ENCODE measurements at regions not wholly inside any gene's neighbourhood (a gene's known extent, or its start where the extent isn't known, plus 50 kb on each side); places are given as distances from the start of the nearest gene placed in this dataset.

DNA sequence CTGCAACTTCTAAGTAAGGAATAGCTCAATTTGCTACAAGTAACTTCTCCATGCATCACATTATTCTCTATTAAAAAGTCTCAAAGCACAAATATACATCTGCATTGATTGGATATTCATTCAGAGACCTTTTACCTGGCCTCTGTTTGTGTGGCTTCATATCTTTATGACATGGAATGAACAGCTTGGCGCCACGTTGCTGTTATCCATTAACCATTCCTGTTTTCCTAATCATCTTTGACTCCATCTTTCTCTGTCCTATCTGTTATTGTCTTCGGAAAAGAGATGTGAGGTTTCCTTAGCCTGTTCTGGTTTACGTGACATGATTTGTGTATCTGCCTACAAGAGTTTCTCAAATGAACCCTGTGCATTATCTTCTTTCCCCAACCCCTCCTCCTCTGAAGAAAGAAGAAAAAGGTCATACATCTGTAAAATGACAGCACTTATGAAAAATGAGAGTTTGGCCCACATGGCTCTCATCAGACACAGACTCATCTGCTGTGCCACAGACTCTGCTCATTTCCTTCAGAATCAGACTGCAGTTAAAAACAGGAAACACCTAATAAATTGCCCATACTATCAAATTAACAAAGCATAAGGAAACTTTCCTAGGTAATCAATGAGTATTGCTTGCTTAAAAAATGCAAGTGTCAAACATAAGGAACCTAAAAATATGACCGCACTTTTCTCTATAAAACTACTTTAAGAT is 347.6 kb upstream of the FAM241A start:
- Histone ChIP-seq H3K4me1 (ENCODE audit: control insufficient read depth in 1 of 2, insufficient read depth in 2 of 2, low read length in 2 of 2) (no peaks in the 10 kb centered on the region), H3K79me2 (ENCODE audit: insufficient read depth, low read length) (no peaks in the 10 kb centered on the region), H4K20me1 (ENCODE audit: insufficient read depth, low read length) (no peaks in the 10 kb centered on the region), H3K27me3 (ENCODE audit: control insufficient read depth in 2 of 2, insufficient read depth in 2 of 2, low read length in 2 of 2) (no peaks in the 10 kb centered on the region), H3K4me2 (replicated peaks; ENCODE audit: extremely low read depth, low read length, poor library complexity, severe bottlenecking) (no peak overlapping the region), H3K9me3 (replicated peaks in 1 of 2; ENCODE audit: control insufficient read depth in 1 of 2, insufficient read depth in 1 of 2, low read length in 2 of 2) (no peaks in the 10 kb centered on the region), H2AFZ (ENCODE audit: insufficient read depth, low read depth, low read length, poor library complexity, severe bottlenecking) (no peak overlapping the region), H3K4me3 (replicated peaks in 1 of 3; ENCODE audit: low read depth in 2 of 3, low read length in 3 of 3) (no peak overlapping the region), H3K27ac (ENCODE audit: low read depth in 1 of 2, low read length in 2 of 2) (no peak overlapping the region), H3K36me3 (replicated peaks in 1 of 2; ENCODE audit: control insufficient read depth in 1 of 2, insufficient read depth in 2 of 2, low read length in 2 of 2) (no peaks in the 10 kb centered on the region), H3K9ac (ENCODE audit: insufficient read depth, low read length, poor library complexity, severe bottlenecking) (no peak overlapping the region)
- intact Hi-C loops (cut with micrococcal nuclease) = no loop called here
- no CpG with 5 or more reads among the region's 5 CpGs for WGBS (ENCODE audit: insufficient coverage)
- Mint-ChIP-seq H3K4me1 (no peaks in the 10 kb centered on the region), H3K36me3 (no peaks in the 10 kb centered on the region), H3K4me3 (no peak overlapping the region), H3K27ac (no peak overlapping the region), H3K9me3 (peaks cover 0 to 2% (median 0%) of the 10 kb centered on the region in 7 donors), H3K27me3 (ENCODE audit: low read depth in 3 of 3) (peaks cover 0 to 1% (median 0%) of the 10 kb centered on the region in 3 donors)
- TF ChIP-seq, protein P1, sequence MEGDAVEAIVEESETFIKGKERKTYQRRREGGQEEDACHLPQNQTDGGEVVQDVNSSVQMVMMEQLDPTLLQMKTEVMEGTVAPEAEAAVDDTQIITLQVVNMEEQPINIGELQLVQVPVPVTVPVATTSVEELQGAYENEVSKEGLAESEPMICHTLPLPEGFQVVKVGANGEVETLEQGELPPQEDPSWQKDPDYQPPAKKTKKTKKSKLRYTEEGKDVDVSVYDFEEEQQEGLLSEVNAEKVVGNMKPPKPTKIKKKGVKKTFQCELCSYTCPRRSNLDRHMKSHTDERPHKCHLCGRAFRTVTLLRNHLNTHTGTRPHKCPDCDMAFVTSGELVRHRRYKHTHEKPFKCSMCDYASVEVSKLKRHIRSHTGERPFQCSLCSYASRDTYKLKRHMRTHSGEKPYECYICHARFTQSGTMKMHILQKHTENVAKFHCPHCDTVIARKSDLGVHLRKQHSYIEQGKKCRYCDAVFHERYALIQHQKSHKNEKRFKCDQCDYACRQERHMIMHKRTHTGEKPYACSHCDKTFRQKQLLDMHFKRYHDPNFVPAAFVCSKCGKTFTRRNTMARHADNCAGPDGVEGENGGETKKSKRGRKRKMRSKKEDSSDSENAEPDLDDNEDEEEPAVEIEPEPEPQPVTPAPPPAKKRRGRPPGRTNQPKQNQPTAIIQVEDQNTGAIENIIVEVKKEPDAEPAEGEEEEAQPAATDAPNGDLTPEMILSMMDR (IDR thresholded peaks at IDR 0.05) = no peak
- no peak for DNase-seq

GRCh38 chr4:111798840-111799239 is 346.4 kb upstream of the FAM241A start:
- H4K20me1 ChIP-seq (ENCODE audit: insufficient read depth, low read length) = no peaks in the 10 kb centered on the region
- no peaks in the 10 kb centered on the region for H3K27me3 ChIP-seq (ENCODE audit: control insufficient read depth in 2 of 2, insufficient read depth in 2 of 2, low read length in 2 of 2)
- no peak overlapping the region for H2AFZ ChIP-seq (ENCODE audit: insufficient read depth, low read depth, low read length, poor library complexity, severe bottlenecking)
- Mint-ChIP-seq H3K27me3 (ENCODE audit: low read depth in 3 of 3) (peaks cover 0 to 1% (median 0%) of the 10 kb centered on the region in 3 donors), H3K36me3 (no peaks in the 10 kb centered on the region), H3K27ac (no peak overlapping the region), H3K4me3 (no peak overlapping the region), H3K9me3 (peaks cover 0 to 2% (median 0%) of the 10 kb centered on the region in 7 donors), H3K4me1 (no peaks in the 10 kb centered on the region)
- WGBS (ENCODE audit: insufficient coverage) = no CpG with 5 or more reads among the region's 2 CpGs
- H3K9ac ChIP-seq (ENCODE audit: insufficient read depth, low read length, poor library complexity, severe bottlenecking) = no peak overlapping the region
- no peak overlapping the region for H3K4me2 ChIP-seq (replicated peaks; ENCODE audit: extremely low read depth, low read length, poor library complexity, severe bottlenecking)
- H3K36me3 ChIP-seq (replicated peaks in 1 of 2; ENCODE audit: control insufficient read depth in 1 of 2, insufficient read depth in 2 of 2, low read length in 2 of 2) = no peaks in the 10 kb centered on the region
- no peak overlapping the region for H3K27ac ChIP-seq (ENCODE audit: low read depth in 1 of 2, low read length in 2 of 2)
- no peaks in the 10 kb centered on the region for H3K79me2 ChIP-seq (ENCODE audit: insufficient read depth, low read length)
- H3K4me1 ChIP-seq (ENCODE audit: control insufficient read depth in 1 of 2, insufficient read depth in 2 of 2, low read length in 2 of 2) = no peaks in the 10 kb centered on the region
- intact Hi-C loops (cut with micrococcal nuclease) = no loop called here
- H3K9me3 ChIP-seq (replicated peaks in 1 of 2; ENCODE audit: control insufficient read depth in 1 of 2, insufficient read depth in 1 of 2, low read length in 2 of 2) = no peaks in the 10 kb centered on the region
- no peak overlapping the region for H3K4me3 ChIP-seq (replicated peaks in 1 of 3; ENCODE audit: low read depth in 2 of 3, low read length in 3 of 3)
- TF ChIP-seq, protein P1 (IDR thresholded peaks at IDR 0.05) = no peak
- DNase-seq = no peak

Measured in CD14-positive monocyte (primary cell).